NCI-H1105 (cell line): ENCODE measurements at regions not wholly inside any gene's neighbourhood (a gene's known extent, or its start where the extent isn't known, plus 50 kb on each side); places are given as distances from the start of the nearest gene placed in this dataset.
"Not testable (repeated sequence)": the region's sequence is repeated elsewhere in the genome, so short reads cannot be mapped to it uniquely, and the experiment has no call there.

Experiments used
- DNase-seq: peaks from one replicate; lab custom pipeline; 2025; lab: John Stamatoyannopoulos, UW

GRCh38 chr11:100531290-100531689, 155.8 kb upstream of the ARHGAP42 start:
- not testable (repeated sequence) for DNase-seq

GRCh38 chr11:100536979-100537378, 150.1 kb upstream of the ARHGAP42 start:
- DNase-seq = no peak

- DNase-seq = no peak
Measured at GRCh38 chr11:100543386-100543785, 143.7 kb upstream of the ARHGAP42 start.

- DNase-seq = no peak
Measured at GRCh38 chr11:100545556-100545955, 141.5 kb upstream of the ARHGAP42 start.

- no peak for DNase-seq
Measured at GRCh38 chr11:100545970-100546369, 141.1 kb upstream of the ARHGAP42 start.

GRCh38 chr11:100546714-100547113, 140.4 kb upstream of the ARHGAP42 start:
- DNase-seq = peak; percentile 31

GRCh38 chr11:100550298-100550697, 136.8 kb upstream of the ARHGAP42 start:
- no peak for DNase-seq

GRCh38 chr11:100550912-100551632, 136.0 kb upstream of the ARHGAP42 start:
- peak; percentile 32 for DNase-seq

- DNase-seq = no peak
Measured at GRCh38 chr11:100555931-100556330, 131.2 kb upstream of the ARHGAP42 start.

GRCh38 chr11:100556781-100557180, 130.3 kb upstream of the ARHGAP42 start:
- no peak for DNase-seq

- DNase-seq = no peak
Measured at GRCh38 chr11:100557830-100558611, 129.1 kb upstream of the ARHGAP42 start.

- DNase-seq = no peak
Measured at GRCh38 chr11:100560606-100561005, 126.5 kb upstream of the ARHGAP42 start.

GRCh38 chr11:100561323-100561722, 125.8 kb upstream of the ARHGAP42 start:
- no peak for DNase-seq

- DNase-seq = no peak
Measured at GRCh38 chr11:100562128-100562527, 125.0 kb upstream of the ARHGAP42 start.

GRCh38 chr11:100563541-100564280, 123.4 kb upstream of the ARHGAP42 start:
- no peak for DNase-seq

- no peak for DNase-seq
Measured at GRCh38 chr11:100573911-100574513, 113.1 kb upstream of the ARHGAP42 start.

GRCh38 chr11:100574894-100575769, 112.0 kb upstream of the ARHGAP42 start:
- DNase-seq = no peak

- DNase-seq = peak; percentile 14
Measured at GRCh38 chr11:100575860-100576717, 111.0 kb upstream of the ARHGAP42 start.

GRCh38 chr11:100576718-100577021, 110.4 kb upstream of the ARHGAP42 start:
- no peak for DNase-seq

GRCh38 chr11:100578831-100579311, 108.2 kb upstream of the ARHGAP42 start:
- no peak for DNase-seq
